Adrenal gland (tissue), 5 donors: ENCODE measurements at regions not wholly inside any gene's neighbourhood (a gene's known extent, or its start where the extent isn't known, plus 50 kb on each side); places are given as distances from the start of the nearest gene placed in this dataset.

Experiments
- POLR2A ChIP-seq, 2 donors: fragments of 450-650 bp; IDR thresholded peaks; one replicate each; pipeline ENCODE4 v1.6.1; 2017; ENCODE audit warnings: antibody characterized with exemption in 2 of 2, mild to moderate bottlenecking in 2 of 2, moderate library complexity in 1 of 2
- TF ChIP-seq, protein P1 (sequence below), 6 experiments: fragments of 450-650 bp in 4 of 6; fragments of 200-600 bp in 2 of 6; sonication (generic) in 1 of 6; IDR thresholded peaks; 1 replicate in 5 of 6; 2 replicates in 1 of 6; pipeline versions ENCODE4 v1.5.1 to v1.8.0; 2016 to 2021; ENCODE audit warnings: antibody characterized with exemption in 6 of 6, mild to moderate bottlenecking in 2 of 6, moderate library complexity in 1 of 6
- donor health status: DM: no; HTN: no; CAD: no.

GRCh38 chr5:171634511-171634910, 151.1 kb upstream of the SMIM23 start:
- TF ChIP-seq, protein P1, sequence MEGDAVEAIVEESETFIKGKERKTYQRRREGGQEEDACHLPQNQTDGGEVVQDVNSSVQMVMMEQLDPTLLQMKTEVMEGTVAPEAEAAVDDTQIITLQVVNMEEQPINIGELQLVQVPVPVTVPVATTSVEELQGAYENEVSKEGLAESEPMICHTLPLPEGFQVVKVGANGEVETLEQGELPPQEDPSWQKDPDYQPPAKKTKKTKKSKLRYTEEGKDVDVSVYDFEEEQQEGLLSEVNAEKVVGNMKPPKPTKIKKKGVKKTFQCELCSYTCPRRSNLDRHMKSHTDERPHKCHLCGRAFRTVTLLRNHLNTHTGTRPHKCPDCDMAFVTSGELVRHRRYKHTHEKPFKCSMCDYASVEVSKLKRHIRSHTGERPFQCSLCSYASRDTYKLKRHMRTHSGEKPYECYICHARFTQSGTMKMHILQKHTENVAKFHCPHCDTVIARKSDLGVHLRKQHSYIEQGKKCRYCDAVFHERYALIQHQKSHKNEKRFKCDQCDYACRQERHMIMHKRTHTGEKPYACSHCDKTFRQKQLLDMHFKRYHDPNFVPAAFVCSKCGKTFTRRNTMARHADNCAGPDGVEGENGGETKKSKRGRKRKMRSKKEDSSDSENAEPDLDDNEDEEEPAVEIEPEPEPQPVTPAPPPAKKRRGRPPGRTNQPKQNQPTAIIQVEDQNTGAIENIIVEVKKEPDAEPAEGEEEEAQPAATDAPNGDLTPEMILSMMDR (IDR thresholded peaks at IDR 0.05) = no peak
- no peak for TF ChIP-seq POLR2A (IDR thresholded peaks at IDR 0.05)
